ENCODE measurements at regions not wholly inside any gene's neighbourhood (a gene's known extent, or its start where the extent isn't known, plus 50 kb on each side); places are given as distances from the start of the nearest gene placed in this dataset.

DNA sequence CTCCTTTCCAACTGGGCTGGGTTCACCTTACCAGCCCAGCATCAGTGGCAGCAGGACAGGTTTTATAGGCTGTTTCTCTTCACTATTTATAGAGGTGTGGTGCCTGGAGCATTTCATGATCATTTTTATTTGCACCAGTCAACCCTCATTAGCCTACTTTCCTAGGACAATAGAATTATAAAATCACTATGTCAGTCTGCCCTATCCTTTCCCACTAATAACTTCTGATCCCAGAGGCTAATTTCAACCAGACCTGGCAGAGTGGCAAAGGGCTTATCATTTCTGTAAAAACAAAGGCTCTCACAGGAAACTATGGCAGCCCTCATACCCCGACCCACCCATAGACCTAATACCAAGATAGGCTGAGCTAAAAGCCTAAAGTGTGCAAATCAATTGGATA is 243.5 kb upstream of the TMEFF2 start:
- no peak overlapping the region for H3K27ac ChIP-seq (ENCODE audit: low read depth in 1 of 2, low read length in 2 of 2)
- H2AFZ ChIP-seq (ENCODE audit: insufficient read depth, low read depth, low read length, poor library complexity, severe bottlenecking) = no peak overlapping the region
- H3K27me3 Mint-ChIP-seq (ENCODE audit: low read depth in 3 of 3) = peaks cover 0 to 2% (median 0%) of the 10 kb centered on the region in 3 donors
- H3K9ac ChIP-seq (ENCODE audit: insufficient read depth, low read length, poor library complexity, severe bottlenecking) = no peak overlapping the region
- H3K9me3 Mint-ChIP-seq = peaks cover 0 to 5% (median 2%) of the 10 kb centered on the region in 7 donors
- H3K27me3 ChIP-seq (ENCODE audit: control insufficient read depth in 2 of 2, insufficient read depth in 2 of 2, low read length in 2 of 2) = no peaks in the 10 kb centered on the region
- H4K20me1 ChIP-seq (ENCODE audit: insufficient read depth, low read length) = no peaks in the 10 kb centered on the region
- H3K4me3 Mint-ChIP-seq = no peak overlapping the region
- H3K4me2 ChIP-seq (replicated peaks; ENCODE audit: extremely low read depth, low read length, poor library complexity, severe bottlenecking) = no peak overlapping the region
- H3K9me3 ChIP-seq (replicated peaks in 1 of 2; ENCODE audit: control insufficient read depth in 1 of 2, insufficient read depth in 1 of 2, low read length in 2 of 2) = no peaks in the 10 kb centered on the region
- H3K4me1 Mint-ChIP-seq = no peaks in the 10 kb centered on the region
- intact Hi-C loops (cut with micrococcal nuclease) = no loop called here
- no peaks in the 10 kb centered on the region for H3K36me3 Mint-ChIP-seq
- no peaks in the 10 kb centered on the region for H3K79me2 ChIP-seq (ENCODE audit: insufficient read depth, low read length)
- DNase-seq = no peak
- no CpG with 5 or more reads among the region's 1 CpG for WGBS (ENCODE audit: insufficient coverage)
- TF ChIP-seq, protein P1, sequence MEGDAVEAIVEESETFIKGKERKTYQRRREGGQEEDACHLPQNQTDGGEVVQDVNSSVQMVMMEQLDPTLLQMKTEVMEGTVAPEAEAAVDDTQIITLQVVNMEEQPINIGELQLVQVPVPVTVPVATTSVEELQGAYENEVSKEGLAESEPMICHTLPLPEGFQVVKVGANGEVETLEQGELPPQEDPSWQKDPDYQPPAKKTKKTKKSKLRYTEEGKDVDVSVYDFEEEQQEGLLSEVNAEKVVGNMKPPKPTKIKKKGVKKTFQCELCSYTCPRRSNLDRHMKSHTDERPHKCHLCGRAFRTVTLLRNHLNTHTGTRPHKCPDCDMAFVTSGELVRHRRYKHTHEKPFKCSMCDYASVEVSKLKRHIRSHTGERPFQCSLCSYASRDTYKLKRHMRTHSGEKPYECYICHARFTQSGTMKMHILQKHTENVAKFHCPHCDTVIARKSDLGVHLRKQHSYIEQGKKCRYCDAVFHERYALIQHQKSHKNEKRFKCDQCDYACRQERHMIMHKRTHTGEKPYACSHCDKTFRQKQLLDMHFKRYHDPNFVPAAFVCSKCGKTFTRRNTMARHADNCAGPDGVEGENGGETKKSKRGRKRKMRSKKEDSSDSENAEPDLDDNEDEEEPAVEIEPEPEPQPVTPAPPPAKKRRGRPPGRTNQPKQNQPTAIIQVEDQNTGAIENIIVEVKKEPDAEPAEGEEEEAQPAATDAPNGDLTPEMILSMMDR (IDR thresholded peaks at IDR 0.05) = no peak
- H3K36me3 ChIP-seq (replicated peaks in 1 of 2; ENCODE audit: control insufficient read depth in 1 of 2, insufficient read depth in 2 of 2, low read length in 2 of 2) = no peaks in the 10 kb centered on the region
- no peaks in the 10 kb centered on the region for H3K4me1 ChIP-seq (ENCODE audit: control insufficient read depth in 1 of 2, insufficient read depth in 2 of 2, low read length in 2 of 2)
- H3K4me3 ChIP-seq (replicated peaks in 1 of 3; ENCODE audit: low read depth in 2 of 3, low read length in 3 of 3) = no peak overlapping the region
- H3K27ac Mint-ChIP-seq = no peak overlapping the region

DNA sequence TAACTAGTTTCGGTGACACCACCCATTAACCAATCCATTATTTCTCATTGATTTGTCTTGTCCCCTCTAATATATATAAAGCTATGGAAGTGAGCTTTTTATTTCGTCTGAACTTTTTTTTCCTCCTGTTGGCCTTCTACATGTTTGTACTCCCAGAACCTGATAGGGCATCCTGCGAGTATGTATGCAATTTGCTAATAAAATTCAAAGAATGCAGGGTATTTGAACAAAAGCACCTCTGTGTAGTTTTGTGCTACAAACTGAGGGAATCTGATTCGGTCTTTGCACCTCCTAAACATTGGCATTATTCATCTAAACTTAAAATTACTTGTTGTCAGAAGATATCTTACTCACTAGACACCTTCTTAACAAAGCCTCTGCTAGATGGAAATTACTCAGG is 242.9 kb upstream of the TMEFF2 start:
- Histone ChIP-seq H4K20me1 (ENCODE audit: insufficient read depth, low read length) (no peaks in the 10 kb centered on the region), H3K79me2 (ENCODE audit: insufficient read depth, low read length) (no peaks in the 10 kb centered on the region), H3K4me3 (replicated peaks in 1 of 3; ENCODE audit: low read depth in 2 of 3, low read length in 3 of 3) (no peak overlapping the region), H3K4me1 (ENCODE audit: control insufficient read depth in 1 of 2, insufficient read depth in 2 of 2, low read length in 2 of 2) (no peaks in the 10 kb centered on the region), H3K4me2 (replicated peaks; ENCODE audit: extremely low read depth, low read length, poor library complexity, severe bottlenecking) (no peak overlapping the region), H3K27ac (ENCODE audit: low read depth in 1 of 2, low read length in 2 of 2) (no peak overlapping the region), H2AFZ (ENCODE audit: insufficient read depth, low read depth, low read length, poor library complexity, severe bottlenecking) (no peak overlapping the region), H3K27me3 (ENCODE audit: control insufficient read depth in 2 of 2, insufficient read depth in 2 of 2, low read length in 2 of 2) (no peaks in the 10 kb centered on the region), H3K9ac (ENCODE audit: insufficient read depth, low read length, poor library complexity, severe bottlenecking) (no peak overlapping the region), H3K9me3 (replicated peaks in 1 of 2; ENCODE audit: control insufficient read depth in 1 of 2, insufficient read depth in 1 of 2, low read length in 2 of 2) (no peaks in the 10 kb centered on the region), H3K36me3 (replicated peaks in 1 of 2; ENCODE audit: control insufficient read depth in 1 of 2, insufficient read depth in 2 of 2, low read length in 2 of 2) (no peaks in the 10 kb centered on the region)
- Mint-ChIP-seq H3K27ac (no peak overlapping the region), H3K9me3 (peaks cover 0 to 5% (median 2%) of the 10 kb centered on the region in 7 donors), H3K4me1 (no peaks in the 10 kb centered on the region), H3K4me3 (no peak overlapping the region), H3K27me3 (ENCODE audit: low read depth in 3 of 3) (peaks cover 0 to 2% (median 0%) of the 10 kb centered on the region in 3 donors), H3K36me3 (no peaks in the 10 kb centered on the region)
- no CpG with 5 or more reads among the region's 4 CpGs for WGBS (ENCODE audit: insufficient coverage)
- DNase-seq = no peak
- intact Hi-C loops (cut with micrococcal nuclease) = no loop called here
- TF ChIP-seq, protein P1 (IDR thresholded peaks at IDR 0.05) = no peak

All from CD14-positive monocyte (primary cell).